ENCODE measurements at regions not wholly inside any gene's neighbourhood (a gene's known extent, or its start where the extent isn't known, plus 50 kb on each side); places are given as distances from the start of the nearest gene placed in this dataset.

GRCh38 chr3:87822563-87822962, 236.2 kb downstream of the CGGBP1 start:
- TF ChIP-seq CHD1 (IDR thresholded peaks at IDR 0.05; ENCODE audit: low read depth, low read length) = no peak
- no peak for TF ChIP-seq CTCF (conservative IDR thresholded peaks at IDR 0.05; ENCODE audit: low read depth, low read length)
- TF ChIP-seq RFX5 (IDR thresholded peaks at IDR 0.05; ENCODE audit: low read depth, low read length) = no peak

Measured in IMR-90 (cell line).